Prostate gland (tissue), 2 donors: ENCODE measurements at regions not wholly inside any gene's neighbourhood (a gene's known extent, or its start where the extent isn't known, plus 50 kb on each side); places are given as distances from the start of the nearest gene placed in this dataset.

Experiments used
- DNase-seq: peaks from one replicate; pipeline ENCODE4 v3.0.0-alpha.2; 2019; ENCODE audit warnings: low spot score
- H3K27ac ChIP-seq, 2 donors: fragments of 200-600 bp; sonication (generic); 2 replicates each; pipeline ENCODE4 v1.5.1; 2017 to 2019
- H3K27me3 ChIP-seq: fragments of 200-600 bp; sonication (generic); replicated peaks from 2 replicates; pipeline ENCODE4 v1.5.1; 2019; ENCODE audit not compliant: insufficient read depth
- H3K36me3 ChIP-seq, 2 donors: fragments of 200-600 bp; sonication (generic); 1 replicate in 1 of 2; 2 replicates in 1 of 2; pipeline versions ENCODE4 v1.5.1 to v1.8.1; 2017 to 2019
- H3K4me1 ChIP-seq: fragments of 200-600 bp; sonication (generic); replicated peaks from 2 replicates; pipeline ENCODE4 v1.5.1; 2019
- H3K4me3 ChIP-seq, 2 donors: fragments of 200-600 bp; sonication (generic); 2 replicates each; pipeline ENCODE4 v1.5.1; 2017 to 2019
- H3K9me3 ChIP-seq: fragments of 200-600 bp; sonication (generic); 2 replicates; pipeline ENCODE4 v1.5.1; 2017
- POLR2A ChIP-seq: fragments of 450-650 bp; IDR thresholded peaks from one replicate; pipeline ENCODE4 v1.6.1; 2016; ENCODE audit warnings: antibody characterized with exemption, mild to moderate bottlenecking
- POLR2AphosphoS5 ChIP-seq: sonication (generic); formaldehyde crosslinking; IDR thresholded peaks from one replicate; pipeline ENCODE4 v1.6.1; 2017; ENCODE audit warnings: antibody characterized with exemption
- WGBS: methylation state at CpG from one replicate; pipeline ENCODE4 v1.1.5; 2018; 5-methylcytosine and 5-hydroxymethylcytosine counted together
- intact Hi-C: fragments of 100-400 bp; cut with DNase I; formaldehyde crosslinking; loops from one replicate; pipeline ENCODE4 v1.14.2; 2022
- TF ChIP-seq, protein P1 (sequence below), 4 experiments: fragments of 200-600 bp in 2 of 4; fragments of 450-650 bp in 2 of 4; sonication (generic) in 2 of 4; IDR thresholded peaks; 1 replicate in 3 of 4; 2 replicates in 1 of 4; pipeline ENCODE4 v1.5.1; 2016 to 2019; ENCODE audit warnings: antibody characterized with exemption in 4 of 4, mild to moderate bottlenecking in 2 of 4, moderate library complexity in 2 of 4

DNA sequence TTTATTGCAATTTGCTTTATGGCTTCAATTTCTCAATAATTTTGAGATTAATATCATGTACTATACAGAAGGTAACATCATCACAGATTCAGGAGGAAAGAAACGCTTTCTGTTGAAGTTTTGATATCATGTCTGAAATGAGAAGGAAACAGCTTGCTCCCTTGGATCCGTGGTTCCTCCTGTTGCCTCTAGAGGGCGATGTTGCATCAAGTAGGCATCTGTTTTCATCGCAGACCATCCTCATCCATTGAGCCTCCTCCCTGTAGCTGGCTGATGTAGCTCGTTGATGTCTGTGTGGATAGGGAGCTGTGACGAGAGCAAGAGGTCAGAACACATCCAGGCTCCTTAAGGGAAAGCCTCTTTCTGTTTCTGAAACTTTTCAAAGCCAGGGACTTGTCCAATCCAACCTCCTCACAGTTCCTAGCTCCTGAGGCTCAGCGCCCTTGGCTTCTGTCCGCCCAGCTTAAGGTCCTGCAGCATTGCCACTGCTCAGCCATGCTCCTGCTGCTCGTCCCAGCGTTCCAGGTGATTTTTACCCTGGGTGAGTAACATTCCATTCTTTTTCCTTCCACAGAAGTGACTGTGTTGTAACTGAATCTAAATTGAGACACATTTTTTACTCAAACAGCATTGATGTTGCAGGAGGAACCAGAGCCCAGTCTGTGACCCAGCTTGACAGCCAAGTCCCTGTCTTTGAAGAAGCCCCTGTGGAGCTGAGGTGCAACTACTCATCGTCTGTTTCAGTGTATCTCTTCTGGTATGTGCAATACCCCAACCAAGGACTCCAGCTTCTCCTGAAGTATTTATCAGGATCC lies 304.8 kb upstream of the OR4E1 start:
- DNase-seq, result no peak
- Histone ChIP-seq H3K4me3 (no peak overlapping the region), H3K36me3 (no peaks in the 10 kb centered on the region), H3K27me3 (no peaks in the 10 kb centered on the region), H3K4me1 (no peaks in the 10 kb centered on the region), H3K27ac (no peak overlapping the region), H3K9me3 (no peaks in the 10 kb centered on the region)
- no peak for TF ChIP-seq POLR2AphosphoS5
- TF ChIP-seq POLR2A, result no peak
- TF ChIP-seq, protein P1, sequence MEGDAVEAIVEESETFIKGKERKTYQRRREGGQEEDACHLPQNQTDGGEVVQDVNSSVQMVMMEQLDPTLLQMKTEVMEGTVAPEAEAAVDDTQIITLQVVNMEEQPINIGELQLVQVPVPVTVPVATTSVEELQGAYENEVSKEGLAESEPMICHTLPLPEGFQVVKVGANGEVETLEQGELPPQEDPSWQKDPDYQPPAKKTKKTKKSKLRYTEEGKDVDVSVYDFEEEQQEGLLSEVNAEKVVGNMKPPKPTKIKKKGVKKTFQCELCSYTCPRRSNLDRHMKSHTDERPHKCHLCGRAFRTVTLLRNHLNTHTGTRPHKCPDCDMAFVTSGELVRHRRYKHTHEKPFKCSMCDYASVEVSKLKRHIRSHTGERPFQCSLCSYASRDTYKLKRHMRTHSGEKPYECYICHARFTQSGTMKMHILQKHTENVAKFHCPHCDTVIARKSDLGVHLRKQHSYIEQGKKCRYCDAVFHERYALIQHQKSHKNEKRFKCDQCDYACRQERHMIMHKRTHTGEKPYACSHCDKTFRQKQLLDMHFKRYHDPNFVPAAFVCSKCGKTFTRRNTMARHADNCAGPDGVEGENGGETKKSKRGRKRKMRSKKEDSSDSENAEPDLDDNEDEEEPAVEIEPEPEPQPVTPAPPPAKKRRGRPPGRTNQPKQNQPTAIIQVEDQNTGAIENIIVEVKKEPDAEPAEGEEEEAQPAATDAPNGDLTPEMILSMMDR (IDR thresholded peaks at IDR 0.05), result peak in 2 of 4 experiments; percentile 25 to 27
- WGBS, result 45% methylated on average over 11 of the region's 11 CpGs
- intact Hi-C loops, result no loop called here

DNA sequence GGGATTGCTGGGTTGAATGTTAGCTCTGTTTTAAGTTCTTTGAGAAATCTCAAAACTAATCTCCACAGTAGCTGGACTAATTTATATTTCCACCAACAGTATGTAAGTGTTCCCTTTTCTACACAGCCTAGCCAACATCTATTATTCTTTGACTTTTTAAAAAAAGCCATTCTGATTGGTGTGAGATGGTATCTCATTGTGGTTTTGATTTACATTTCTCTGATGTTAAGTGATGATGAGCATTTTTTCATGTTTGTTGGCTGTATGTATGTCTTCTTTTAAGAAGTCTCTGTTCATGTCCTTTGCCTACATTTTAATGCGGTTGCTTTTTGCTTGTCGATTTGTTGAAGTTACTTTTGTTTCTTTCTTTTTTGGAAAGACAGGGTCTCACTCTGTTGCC lies 301.1 kb upstream of the OR4E1 start:
- Histone ChIP-seq H3K4me3 (no peak overlapping the region), H3K36me3 (no peaks in the 10 kb centered on the region), H3K27ac (no peak overlapping the region), H3K27me3 (no peaks in the 10 kb centered on the region), H3K9me3 (no peaks in the 10 kb centered on the region), H3K4me1 (no peaks in the 10 kb centered on the region)
- WGBS, result 81% methylated on average over 2 of the region's 2 CpGs
- TF ChIP-seq, protein P1 (IDR thresholded peaks at IDR 0.05), result no peak
- TF ChIP-seq POLR2AphosphoS5, result no peak
- TF ChIP-seq POLR2A, result no peak
- no peak for DNase-seq
- intact Hi-C loops, result no loop called here

DNA sequence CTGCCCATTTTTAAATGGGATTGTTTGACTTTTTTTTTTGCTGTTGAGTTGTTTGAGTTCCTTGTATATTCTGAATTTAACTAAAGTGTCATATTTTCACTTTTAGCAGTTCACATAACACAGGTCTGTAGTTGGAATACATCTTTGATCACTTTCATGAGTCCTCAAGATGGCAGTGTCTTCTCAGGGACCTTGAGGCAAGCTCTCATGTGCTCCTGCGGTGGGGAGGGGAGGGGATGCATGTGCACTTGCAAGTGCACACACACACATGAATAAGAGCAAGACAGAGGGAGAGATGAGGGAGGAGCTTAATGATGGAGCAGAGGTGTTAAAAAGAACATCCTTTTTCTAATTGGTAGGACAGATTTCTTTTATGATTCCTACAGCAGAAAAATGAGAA lies 291.4 kb upstream of the OR4E1 start:
- H3K36me3 ChIP-seq, result no peaks in the 10 kb centered on the region
- intact Hi-C loops, result no loop called here
- DNase-seq, result no peak
- H3K27me3 ChIP-seq, result no peaks in the 10 kb centered on the region
- 69% methylated on average over 1 of the region's 1 CpG for WGBS
- H3K9me3 ChIP-seq, result no peaks in the 10 kb centered on the region
- H3K4me1 ChIP-seq, result no peaks in the 10 kb centered on the region
- no peak overlapping the region for H3K4me3 ChIP-seq
- no peak overlapping the region for H3K27ac ChIP-seq
- TF ChIP-seq POLR2AphosphoS5, result no peak
- no peak for TF ChIP-seq POLR2A
- TF ChIP-seq, protein P1 (IDR thresholded peaks at IDR 0.05), result no peak

DNA sequence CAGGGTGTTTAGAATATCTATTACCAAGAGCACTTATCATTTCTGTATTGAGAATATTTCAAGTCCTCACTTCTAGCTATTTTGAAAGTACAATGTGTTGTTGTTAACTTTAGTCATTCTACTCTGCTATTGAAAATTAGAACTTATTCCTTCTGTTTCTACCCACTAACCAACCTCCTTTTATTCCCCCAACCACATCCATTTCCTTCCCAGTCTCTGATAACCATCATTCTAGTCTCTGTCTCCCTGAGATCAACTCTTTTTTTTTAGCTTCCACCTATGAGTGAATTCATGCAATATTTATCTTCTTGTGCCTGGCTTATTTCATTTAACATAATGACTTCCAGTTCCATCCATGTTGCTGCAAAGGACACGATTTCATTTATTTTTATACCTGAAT lies 290.6 kb upstream of the OR4E1 start:
- H3K4me1 ChIP-seq, result no peaks in the 10 kb centered on the region
- no peaks in the 10 kb centered on the region for H3K36me3 ChIP-seq
- no peaks in the 10 kb centered on the region for H3K9me3 ChIP-seq
- no peaks in the 10 kb centered on the region for H3K27me3 ChIP-seq
- no peak overlapping the region for H3K27ac ChIP-seq
- no peak overlapping the region for H3K4me3 ChIP-seq
- TF ChIP-seq POLR2AphosphoS5 (no peak), POLR2A (no peak)
- TF ChIP-seq, protein P1 (IDR thresholded peaks at IDR 0.05), result no peak
- no peak for DNase-seq
- WGBS, result 87% methylated on average over 1 of the region's 1 CpG
- intact Hi-C loops, result no loop called here

DNA sequence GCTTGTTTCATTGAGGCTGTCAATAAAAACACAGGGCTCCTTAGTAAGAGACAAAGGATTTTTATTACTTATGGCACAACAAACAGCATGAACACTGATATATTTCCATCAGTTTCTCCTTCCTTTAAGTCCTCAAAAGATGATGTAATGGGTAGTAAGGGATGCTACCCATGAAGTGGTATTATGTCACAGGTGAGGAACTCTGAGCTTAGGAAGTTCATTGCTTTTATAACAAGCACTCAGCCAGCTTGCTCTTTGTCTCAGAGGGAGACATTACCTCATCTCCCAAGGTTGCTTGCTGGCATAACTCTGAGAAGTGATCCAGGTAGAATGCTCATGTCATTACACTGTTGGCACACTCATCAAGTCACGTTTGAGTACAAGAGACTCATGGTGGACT lies 287.0 kb upstream of the OR4E1 start:
- no peaks in the 10 kb centered on the region for H3K4me1 ChIP-seq
- no peaks in the 10 kb centered on the region for H3K9me3 ChIP-seq
- no peaks in the 10 kb centered on the region for H3K36me3 ChIP-seq
- no peaks in the 10 kb centered on the region for H3K27me3 ChIP-seq
- no peak overlapping the region for H3K27ac ChIP-seq
- H3K4me3 ChIP-seq, result no peak overlapping the region
- DNase-seq, result no peak
- TF ChIP-seq POLR2AphosphoS5, result no peak
- TF ChIP-seq, protein P1 (IDR thresholded peaks at IDR 0.05), result no peak
- TF ChIP-seq POLR2A, result no peak
- intact Hi-C loops, result no loop called here
- 38% methylated on average over 1 of the region's 1 CpG for WGBS
